Astrocyte of the hippocampus (primary cell): ENCODE measurements at regions not wholly inside any gene's neighbourhood (a gene's known extent, or its start where the extent isn't known, plus 50 kb on each side); places are given as distances from the start of the nearest gene placed in this dataset.
A peak's percentile ranks its signal among the peaks of the same experiment; 100 is the strongest.

ENCODE experiments used
- DNase-seq: peaks from one replicate; pipeline ENCODE4 v3.0.0; 2011; ENCODE audit warnings: low read depth, low spot score

DNA sequence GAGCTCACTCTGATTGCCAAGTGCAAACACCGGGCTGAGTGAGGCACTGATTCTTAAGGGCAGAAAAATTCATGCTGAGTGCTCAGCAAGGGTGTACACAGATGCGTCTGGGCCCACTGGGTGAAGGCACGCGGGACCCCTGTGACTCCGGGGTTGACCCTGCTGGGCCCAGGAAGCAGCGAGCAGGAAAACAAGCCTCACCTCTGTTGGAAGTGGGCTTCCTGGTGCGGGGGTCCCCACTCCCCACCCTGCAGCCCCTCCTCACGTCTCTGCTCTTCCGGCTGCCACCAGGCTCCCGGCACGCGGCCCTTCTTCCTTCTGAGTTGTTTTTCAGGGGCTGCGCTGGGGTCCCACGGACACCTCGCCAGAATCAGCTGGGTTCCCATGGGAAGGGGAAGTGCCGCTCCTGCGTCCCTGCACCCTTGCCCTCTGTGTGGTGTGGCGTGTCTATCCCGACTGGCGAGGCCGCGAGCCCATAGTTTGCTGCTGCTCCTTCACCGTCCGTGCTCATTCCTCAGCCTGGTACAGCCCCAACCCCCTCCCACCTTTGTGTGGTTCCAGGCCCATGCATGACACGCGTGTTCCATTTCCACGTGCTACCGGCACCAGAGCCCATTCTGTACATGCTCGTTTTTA is 80.6 kb upstream of the BHLHE23 start:
- DNase-seq = no peak

DNA sequence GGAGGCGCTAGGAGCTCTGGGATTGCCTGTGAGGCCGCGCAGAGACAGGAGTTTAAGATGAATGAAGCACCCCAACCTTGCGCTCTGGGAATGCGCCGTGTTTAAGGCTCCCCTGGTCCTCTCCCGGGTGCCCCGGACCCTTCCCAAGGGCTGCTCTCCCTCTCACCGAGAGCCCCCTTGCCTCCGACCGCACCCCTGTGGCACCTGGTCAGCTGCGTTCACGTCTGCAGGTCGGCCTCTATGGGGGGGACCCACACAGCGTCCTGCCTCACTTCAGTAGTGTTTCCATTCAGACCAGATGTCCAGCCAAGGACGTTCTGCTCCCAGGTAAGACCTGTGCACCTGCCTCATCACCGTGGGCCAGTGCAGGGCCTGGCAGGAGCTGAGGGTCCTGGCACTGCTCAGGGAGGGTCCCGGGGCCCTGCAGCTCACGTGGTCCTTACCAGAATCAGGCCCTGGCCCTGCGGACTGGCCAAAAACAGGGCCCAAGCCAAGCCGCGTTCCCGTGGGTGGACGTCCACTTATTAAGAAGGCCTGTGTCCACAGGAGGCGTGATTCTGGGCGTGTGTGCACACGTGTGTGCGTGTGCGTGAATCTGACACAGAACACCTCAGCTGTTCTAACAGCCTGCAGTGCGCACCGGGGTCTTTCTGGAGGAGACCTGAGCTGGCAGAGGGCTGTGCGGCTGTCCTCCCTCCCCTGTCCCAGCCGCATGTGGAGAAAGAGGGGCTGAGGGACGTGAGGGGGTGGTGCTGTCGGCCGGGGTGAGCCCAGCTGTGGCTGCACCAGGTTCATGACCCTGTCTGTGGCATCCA is 79.9 kb upstream of the BHLHE23 start:
- DNase-seq = no peak

DNA sequence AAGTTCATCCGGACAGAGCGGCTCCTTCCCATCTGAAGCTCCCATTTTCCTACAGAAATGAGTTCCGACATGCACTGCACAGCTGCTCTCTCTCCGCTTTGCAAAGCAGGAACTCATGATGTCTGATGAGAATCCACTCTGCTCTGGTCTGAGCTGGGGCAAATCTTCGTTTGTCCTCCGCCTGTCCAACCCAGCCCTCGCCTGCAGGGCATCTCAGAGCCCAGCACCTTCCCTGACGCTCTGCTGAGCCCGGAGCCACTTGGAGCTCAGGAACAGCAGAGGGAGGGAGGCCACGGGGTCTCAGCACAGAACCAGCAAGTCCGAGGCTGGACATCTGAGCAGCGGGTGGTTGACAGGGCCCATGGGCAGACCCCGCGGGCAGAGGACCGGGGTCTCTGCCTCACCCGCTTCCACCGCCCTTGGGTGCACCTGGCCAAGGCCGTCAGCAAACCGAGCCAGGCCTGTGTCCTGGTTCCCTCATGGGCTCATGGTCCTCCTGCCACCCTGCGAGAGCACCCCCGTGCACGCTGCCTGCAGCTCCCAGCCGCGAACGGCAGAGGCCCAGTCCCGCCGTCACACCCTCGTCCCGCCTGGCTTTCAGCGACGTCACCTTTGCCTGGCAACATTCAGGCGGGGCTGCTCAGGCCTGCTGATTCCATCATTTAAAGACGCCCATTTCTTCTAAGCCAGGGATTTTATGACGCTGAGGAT is 78.5 kb upstream of the BHLHE23 start:
- DNase-seq = no peak

DNA sequence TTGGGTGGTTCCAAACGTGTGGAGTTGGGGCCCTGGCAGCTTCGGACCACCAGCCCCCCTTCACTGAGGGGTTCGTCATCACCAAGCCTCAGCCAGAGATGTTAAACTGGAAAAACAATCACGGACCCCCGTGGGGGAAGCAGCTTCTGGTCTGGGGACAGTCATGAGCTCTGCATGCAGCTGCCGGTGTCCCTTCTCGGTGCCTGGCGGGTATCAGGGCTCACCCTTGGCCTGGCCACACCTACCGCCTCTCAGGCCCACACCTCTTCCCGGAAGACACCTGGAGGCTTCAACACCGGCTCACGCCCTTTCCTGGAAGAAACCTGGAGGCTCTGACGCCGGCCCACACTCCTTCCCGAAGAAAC is 77.8 kb upstream of the BHLHE23 start:
- no peak for DNase-seq

DNA sequence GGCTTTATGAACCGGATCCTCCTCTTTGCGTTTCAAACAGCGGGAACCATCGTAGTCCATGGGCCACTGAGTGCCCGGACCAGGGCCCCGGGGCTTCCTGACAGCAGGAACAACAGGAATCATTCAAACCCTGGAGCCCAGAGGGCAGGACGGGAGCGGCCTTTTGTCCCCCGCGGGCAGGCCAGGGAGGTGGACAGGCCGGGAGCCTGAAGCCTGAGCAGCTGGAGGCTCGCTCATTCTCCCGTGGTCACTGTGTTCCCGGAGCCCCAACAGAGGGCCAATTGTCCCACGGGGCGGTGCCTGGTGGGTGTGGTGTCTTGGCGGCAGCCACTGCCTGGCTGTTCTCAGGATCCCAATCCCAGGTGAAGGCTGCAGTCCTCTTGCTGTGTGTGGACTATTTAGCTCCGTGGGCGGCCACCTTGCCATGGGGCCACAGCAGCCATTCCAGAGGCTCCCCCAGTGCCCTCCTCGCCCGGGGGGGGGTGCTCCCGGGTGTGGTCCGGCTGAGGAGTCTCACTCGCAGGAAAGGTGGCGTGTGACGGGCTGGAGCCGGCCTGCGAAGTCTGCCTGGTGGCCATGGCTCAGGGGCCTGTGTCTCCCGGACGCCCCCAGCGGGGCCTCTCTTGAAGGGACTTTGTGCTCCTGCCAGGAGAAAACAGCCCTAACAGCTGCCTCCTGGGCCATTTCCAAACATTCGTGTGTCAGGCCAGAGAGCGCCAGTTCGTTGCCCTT is 77.2 kb upstream of the BHLHE23 start:
- no peak for DNase-seq

DNA sequence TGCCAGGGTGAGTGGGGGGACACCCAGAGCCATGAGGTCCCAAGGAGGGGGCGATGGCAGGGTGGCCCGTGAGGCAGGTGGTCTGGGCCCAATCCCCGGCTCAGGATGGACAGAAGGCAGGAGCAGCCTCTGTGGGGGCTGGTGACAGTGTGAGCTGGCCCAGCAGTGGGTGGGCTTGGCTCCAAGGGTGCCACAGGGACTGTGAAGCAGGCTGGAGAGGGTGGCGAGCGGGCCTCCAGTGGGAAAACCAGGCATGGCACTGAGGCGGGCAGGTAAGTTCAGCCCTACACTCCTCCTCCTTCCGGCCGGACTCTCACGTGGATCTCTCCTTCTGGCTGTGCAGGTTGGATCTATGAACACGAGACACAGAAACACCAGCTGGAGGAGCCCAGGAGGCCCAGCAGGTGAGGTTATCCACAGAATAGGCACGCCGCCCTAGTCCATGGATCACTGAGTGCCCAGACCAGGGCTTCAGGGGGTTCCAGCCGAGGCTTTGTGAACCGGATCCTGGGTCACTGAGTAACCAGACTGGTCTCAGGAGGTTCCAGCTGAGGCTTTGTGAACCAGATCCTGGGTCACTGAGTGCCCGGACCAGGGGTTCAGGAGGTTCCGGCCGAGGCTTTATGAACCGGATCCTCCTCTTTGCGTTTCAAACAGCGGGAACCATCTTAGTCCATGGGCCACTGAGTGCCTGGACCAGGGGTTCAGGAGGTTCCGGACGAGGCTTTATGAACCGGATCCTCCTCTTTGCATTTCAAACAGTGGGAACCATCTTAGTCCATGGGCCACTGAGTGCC is 76.4 kb upstream of the BHLHE23 start:
- no peak for DNase-seq

DNA sequence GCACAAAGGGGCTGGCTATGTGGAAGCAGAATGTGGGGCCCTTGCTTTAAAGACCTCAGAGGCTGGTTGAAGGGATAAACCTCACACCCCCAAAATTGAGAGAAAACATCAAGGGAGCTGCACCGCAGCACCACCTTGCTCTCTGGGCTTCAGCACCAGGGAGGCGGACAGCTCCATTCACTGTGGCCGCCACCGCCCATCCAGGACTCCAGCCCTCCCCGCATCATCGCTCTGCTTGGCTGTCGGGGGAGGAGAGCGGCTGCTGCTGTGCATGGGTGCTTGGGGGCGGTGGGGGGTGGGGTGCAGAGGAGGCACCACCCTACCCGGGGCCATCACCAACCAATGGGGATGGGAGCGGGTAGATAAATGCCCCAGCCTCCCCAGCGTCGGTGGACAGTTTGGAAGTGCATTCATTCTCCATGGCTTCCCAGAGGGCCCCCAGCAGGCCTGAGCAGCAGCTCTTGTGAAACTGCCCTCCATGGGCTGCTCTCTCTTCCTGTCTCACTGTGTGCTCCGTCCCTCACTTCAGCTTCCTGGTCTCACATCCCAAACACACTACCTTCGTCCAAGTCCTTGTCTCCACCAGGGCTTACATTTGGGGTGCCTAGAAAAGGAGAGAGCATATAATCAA is 75.7 kb upstream of the BHLHE23 start:
- peak; percentile 75 for DNase-seq

DNA sequence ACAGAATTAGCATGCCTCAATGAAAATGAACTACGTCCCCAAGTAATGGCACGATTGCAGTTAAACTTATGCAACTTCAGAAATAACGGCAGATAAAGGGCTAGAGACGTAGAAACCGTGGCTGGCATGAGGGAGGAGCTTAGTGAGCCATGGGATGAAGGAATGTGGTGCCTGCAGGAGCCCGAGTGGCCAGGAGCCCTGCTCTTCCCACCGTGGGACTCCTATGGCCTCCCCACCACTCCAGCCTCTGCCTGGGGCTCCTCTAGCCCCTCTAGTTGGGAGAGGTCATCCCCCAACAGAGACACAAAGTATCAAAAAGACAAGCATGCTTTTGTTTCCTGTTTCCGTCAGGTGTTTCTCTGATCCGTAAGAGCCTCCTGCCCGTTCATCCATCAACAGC is 75.1 kb upstream of the BHLHE23 start:
- no peak for DNase-seq

DNA sequence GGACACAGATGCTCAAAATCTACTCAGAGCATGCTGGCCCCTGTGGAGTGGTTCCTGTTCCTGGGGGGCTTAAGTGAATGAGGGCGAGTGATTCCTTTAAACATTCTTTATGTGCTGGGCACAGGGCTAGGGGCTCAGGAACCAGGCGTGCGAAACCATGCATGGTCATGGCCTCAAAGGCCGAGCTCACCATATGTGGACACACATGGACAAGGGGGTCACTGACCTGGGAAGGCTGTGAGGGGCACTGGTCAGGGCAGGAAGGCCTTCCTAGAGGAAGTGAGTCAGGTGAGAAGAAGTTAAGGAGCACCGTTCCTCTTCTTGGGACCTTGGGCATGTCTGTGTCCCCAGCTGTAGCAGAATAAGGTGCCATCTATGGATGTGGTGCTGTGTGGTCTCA is 74.6 kb upstream of the BHLHE23 start:
- DNase-seq = no peak

DNA sequence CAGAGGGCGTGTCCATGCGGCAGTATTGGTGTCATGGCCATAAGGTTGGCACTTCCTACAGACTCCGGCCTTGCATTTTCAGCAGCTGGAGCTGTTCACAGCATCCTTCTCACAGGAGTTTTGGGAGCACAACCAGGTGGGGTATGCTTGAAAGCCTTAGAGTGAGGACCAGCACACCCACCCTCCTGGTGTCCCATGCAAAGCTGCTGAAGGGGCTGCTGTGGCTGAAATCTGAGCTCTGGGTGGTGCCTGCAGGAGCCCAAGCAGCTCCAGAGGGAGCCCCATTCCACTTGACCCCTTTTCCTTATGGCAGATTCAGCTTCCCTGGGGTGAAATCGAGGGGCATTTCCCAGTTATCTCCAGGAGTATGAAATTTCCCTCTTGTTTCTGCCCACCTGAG is 74.0 kb upstream of the BHLHE23 start:
- no peak for DNase-seq

DNA sequence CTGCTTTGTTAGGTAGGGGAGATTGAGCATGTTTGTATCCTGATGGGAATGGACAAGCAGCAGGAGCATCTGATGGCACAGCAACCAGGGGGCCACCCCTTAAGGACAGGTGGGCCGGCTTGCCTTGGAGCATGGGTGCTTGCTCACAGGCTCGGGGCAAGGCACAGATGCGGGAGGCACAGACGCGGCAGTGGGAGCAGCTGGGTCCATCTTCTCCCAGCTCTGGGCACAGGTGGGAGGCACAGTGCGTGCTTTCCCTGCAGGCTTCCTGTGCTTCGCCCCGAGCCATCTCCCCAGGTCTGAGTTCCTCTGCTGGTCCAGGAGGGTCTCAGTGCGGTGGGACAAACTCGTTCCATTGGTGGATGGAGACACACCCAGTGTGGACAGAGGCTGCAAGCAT is 73.6 kb upstream of the BHLHE23 start:
- DNase-seq = no peak

DNA sequence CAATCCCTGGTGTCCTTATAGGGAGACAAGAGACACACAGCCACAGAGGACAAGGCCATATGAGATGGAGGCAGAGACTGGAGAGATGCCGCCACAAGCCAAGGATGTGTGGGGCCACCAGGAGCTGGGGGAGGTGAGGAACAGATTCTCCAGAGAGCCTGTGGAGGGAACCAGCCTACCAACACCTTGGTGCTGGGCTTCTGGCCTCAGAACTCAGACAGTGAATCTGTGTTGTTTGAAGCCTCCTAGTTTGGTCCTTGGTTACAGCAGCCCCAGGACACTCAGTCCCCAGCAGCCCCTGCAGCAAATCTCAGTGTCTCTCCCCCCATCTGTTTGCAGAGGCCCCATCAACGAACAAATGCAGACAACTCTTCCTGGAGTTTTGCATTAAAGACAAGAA is 73.2 kb upstream of the BHLHE23 start:
- DNase-seq = no peak

DNA sequence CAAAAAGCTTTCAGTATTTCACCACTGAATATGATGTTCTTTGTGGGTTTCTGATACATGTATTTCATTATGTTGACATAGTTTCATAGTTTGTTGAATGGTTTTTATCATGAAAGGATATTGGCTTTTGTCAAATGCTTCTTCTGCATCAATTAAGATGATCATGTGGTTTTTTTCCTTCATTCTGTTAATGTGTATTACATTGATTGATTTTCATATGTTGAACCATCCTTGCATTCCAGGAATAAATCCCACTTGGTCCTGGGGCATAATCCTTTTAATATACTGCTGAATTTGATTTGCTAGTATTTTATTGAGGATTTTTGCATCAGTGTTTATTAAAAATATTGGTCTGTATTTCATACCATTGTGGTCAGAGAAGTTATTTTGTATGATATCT is 70.9 kb upstream of the BHLHE23 start:
- no peak for DNase-seq

DNA sequence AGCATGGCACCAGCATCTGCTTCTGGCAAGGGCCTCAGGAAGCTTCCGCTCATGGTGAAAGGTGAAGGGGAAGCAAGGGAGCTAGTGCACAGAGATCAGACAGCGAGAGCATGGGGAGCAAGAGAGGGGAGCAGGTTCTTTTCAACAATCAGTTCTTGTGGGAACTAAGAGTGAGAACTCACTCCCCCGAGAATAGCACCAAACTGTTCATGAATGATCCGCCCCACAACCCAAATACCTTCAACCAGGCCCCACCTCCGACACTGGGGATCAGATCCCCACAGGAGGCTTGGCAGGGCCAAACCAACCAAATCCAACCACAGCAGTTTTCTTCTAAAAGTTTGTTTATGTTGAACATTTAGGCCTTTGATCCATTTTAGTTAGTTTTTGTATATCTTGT is 69.7 kb upstream of the BHLHE23 start:
- no peak for DNase-seq

DNA sequence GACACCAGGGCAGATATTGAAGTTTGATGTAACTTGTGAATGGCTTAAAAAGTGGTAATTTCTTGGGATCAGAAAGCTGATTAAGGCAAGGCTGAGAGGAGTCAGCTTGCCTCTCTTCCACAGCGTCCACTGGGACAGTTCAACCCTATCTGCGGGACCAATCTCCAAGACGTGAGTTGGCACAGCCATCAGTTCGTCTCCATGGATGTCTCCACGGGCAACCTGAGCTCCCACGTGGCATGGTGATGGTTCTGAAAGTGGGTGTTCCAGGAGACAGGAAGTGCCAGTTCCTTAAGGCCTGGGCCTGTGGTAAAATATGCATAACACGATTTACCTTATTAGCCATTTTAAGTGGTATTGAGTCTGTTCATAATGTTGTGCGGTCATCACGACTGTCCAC is 67.9 kb upstream of the BHLHE23 start:
- no peak for DNase-seq

DNA sequence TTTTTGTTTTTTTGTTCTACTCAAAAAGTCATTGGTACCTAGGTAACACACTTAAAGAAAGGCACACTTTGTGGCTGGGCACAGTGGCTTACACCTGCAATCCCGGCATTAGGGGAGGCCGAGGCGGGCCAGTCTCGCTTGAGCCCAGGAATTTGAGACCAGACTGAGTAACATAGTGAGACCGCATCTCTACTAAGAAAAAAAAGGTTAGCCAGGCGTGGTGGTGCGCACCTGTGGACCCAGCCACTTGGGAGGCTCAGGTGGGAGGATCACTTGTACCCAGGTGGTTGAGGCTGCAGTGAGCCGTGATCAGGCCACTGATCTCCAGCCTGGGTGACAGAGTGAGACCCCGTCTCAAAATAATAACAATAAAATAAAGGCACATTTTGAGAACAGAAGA is 67.4 kb upstream of the BHLHE23 start:
- DNase-seq = no peak

DNA sequence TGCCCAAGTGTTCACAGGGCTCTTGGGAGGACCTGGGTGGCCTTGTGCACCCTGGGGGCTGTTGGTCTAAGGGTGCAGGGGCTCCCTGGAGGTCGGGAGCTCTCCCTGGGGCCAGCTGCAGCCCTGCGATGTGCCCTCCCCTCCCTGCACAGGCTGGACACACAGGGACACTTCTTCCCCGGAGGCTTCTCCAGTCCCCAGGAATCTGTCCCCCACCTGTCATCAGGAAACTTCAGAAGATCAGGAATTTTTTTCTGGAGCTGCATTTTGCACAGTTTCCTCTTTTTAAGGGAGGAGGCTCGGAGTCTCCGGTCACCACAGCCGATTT is 66.9 kb upstream of the BHLHE23 start:
- DNase-seq = no peak

DNA sequence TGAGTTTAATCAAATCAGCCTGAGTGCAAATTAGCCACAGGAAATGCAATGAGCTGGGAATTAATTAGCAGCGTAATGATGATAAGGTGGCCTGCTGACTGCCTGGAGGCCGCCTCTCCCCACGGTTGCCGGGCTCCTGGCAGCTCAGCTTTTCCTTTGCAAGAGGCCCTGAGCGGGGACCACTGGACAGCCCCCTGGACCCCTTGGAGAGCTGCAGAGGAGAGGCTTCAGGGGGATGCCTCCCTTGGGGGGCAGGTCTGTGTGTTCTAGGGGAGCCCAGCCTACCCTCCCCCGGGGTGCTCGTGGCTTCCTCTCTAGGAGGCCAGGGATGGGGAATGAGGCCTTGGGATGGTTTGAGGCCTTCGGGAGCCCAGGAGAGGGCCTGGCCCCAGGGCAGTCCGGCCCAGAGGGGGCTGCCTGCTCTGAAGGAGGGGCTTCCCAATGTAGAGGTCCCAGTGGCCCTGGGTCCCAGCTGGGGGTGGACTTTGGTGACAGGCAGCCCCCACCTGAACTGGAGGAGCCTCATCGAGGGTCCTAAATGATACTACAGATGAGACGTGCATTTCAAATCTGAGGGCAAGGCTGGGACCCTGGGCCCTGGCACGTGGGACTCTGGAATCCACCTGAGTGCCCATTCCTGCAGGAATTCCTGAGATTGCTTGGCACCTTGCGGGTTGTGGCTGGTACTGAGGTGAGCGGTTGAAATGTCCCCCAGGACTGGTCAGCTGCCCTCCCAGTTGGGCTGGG is 66.4 kb upstream of the BHLHE23 start:
- DNase-seq = no peak

DNA sequence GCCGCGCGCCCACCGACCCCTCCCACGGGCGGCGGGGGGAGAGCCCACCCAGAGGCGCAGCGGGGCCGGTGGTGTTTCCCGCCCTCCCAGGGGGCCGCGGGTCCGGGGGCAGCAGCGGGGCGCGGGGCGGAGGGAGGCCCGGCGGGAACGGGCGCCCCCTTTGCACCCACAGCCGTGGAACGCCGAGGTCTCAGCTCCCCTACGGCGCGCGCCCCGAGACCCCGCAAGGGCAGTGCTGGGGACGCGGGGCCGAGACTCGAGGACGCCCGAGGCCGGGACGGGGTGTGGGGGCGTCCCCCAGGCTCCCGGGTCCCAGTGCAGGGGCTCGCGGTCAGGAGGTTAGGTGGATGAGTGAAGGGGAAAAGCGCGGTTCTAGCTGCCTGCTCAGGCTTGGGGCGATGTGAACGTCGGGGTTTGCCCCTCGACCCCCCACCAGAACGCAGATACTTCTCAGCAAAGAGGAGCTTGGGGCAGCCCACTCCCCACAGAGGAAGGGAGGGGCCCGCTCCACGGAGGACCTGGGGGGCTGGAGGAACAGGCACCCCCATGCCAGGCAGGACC is 65.5 kb upstream of the BHLHE23 start:
- no peak for DNase-seq

DNA sequence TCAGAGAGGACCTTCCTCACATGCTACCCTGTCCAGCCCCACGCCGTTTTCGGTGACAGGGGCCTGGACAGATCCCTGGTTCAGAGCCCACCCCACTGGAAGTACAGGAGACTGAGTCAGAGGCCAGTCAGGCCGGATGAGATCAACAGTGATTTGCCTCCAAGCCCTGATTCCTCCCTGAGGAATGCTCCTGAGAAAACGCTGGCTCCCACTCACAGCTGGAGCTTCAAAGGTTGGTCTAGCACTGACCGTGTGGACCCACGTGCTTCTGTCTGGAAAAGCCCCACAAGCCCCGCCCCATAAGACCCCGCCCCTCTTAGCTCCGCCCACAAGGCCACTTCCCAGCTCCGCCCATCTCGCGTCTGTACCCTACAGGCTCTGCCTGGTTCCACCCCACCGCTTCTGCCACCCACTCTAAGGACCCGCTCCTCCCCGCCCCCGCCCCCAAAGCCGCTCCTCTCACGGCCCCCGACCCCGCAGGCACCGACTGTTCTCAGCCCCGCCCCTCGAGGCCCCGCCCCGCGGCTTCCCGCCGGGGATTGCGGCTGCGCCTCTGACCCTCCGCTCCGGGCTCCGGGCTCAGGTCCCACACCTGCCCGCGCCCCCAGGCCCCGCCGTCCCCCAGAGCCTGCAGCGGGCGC is 64.9 kb upstream of the BHLHE23 start:
- peak; percentile 27 for DNase-seq
